Ovary (tissue), 7 donors: ENCODE measurements at regions not wholly inside any gene's neighbourhood (a gene's known extent, or its start where the extent isn't known, plus 50 kb on each side); places are given as distances from the start of the nearest gene placed in this dataset.

Experiments
- DNase-seq, 5 donors: peaks; one replicate each; pipeline ENCODE4 v3.0.0-alpha.2; 2019 to 2020
- H3K27ac ChIP-seq, 2 donors: fragments of 200-600 bp; one replicate each; pipeline versions ENCODE4 v1.5.1 to v1.8.0; 2019 to 2022
- H3K27me3 ChIP-seq: fragments of 200-600 bp; one replicate; pipeline ENCODE4 v1.8.0; 2022
- H3K36me3 ChIP-seq: fragments of 200-600 bp; sonication (generic); one replicate; pipeline ENCODE4 v1.5.1; 2019
- H3K4me1 ChIP-seq: one replicate; pipeline ENCODE4 v1.8.1; 2013; ENCODE audit warnings: mild to moderate bottlenecking, moderate library complexity; ENCODE audit not compliant: insufficient read depth
- H3K4me3 ChIP-seq: fragments of 200-600 bp; sonication (generic); one replicate; pipeline ENCODE4 v1.5.1; 2017
- H3K9me3 ChIP-seq, 2 donors: fragments of 200-600 bp in 1 of 2; sonication (generic) in 1 of 2; one replicate each; pipeline versions ENCODE4 v1.5.1 to v1.8.1; 2013 to 2019; ENCODE audit warnings: mild to moderate bottlenecking in 1 of 2, moderate library complexity in 1 of 2
- CTCF ChIP-seq, 3 donors: fragments of 450-650 bp in 2 of 3; fragments of 200-600 bp in 1 of 3; IDR thresholded peaks; one replicate each; pipeline versions ENCODE4 v1.5.1 to v1.8.0; 2016 to 2022; ENCODE audit warnings: antibody characterized with exemption in 3 of 3, mild to moderate bottlenecking in 1 of 3
- EP300 ChIP-seq: sonication (generic); formaldehyde crosslinking; IDR thresholded peaks from one replicate; pipeline ENCODE4 v1.6.1; 2017; ENCODE audit warnings: antibody characterized with exemption
- POLR2A ChIP-seq: fragments of 450-650 bp; IDR thresholded peaks from one replicate; pipeline ENCODE4 v1.6.1; 2017; ENCODE audit warnings: antibody characterized with exemption, mild to moderate bottlenecking, moderate library complexity
- WGBS, 3 donors: extraction: QIAGEN DNeasy Blood & Tissue Kit in 1 of 3; methylation state at CpG; one replicate each; pipeline versions ENCODE4 v1.1.5 to v1.1.7; 2013 to 2017; 5-methylcytosine and 5-hydroxymethylcytosine counted together
- intact Hi-C, 4 donors: fragments of 100-400 bp; cut with DNase I; formaldehyde crosslinking; loops; one replicate each; pipeline versions ENCODE4 v1.11.0 to v1.15.1; 2022 to 2023
- donor health status: DM: no; HTN: no; CAD: no; lungs with moderate emphysema.
- donor health status: DM: no; HTN: no; CAD: no.
- donor health status: Bipolar disorder and iron deficiency.
- donor health status: DM: no; HTN: no; CAD: no.
- donor health status: DM: yes; HTN: yes; CAD: no.

- Histone ChIP-seq H3K4me1 (no peaks in the 10 kb centered on the region), H3K9me3 (peaks cover 0 to 3% of the 10 kb centered on the region in 2 donors), H3K27me3 (no peaks in the 10 kb centered on the region), H3K36me3 (no peaks in the 10 kb centered on the region), H3K4me3 (no peak overlapping the region), H3K27ac (no peak overlapping the region)
- WGBS, 3 donors = 89 to 95% (median 95%) methylated on average over 21 of the region's 21 CpGs
- TF ChIP-seq EP300 = no peak
- DNase-seq = no peak
- intact Hi-C loops = no loop called here
Measured at GRCh38 chr12:24584032-24584675, 364.7 kb downstream of the BCAT1 start.

- Histone ChIP-seq H3K9me3 (peaks cover 0 to 3% of the 10 kb centered on the region in 2 donors), H3K36me3 (no peaks in the 10 kb centered on the region), H3K4me1 (no peaks in the 10 kb centered on the region), H3K27ac (no peak overlapping the region), H3K4me3 (no peak overlapping the region), H3K27me3 (no peaks in the 10 kb centered on the region)
- intact Hi-C loops = no loop called here
- no peak for TF ChIP-seq POLR2A
- TF ChIP-seq EP300 = no peak
- TF ChIP-seq CTCF (IDR thresholded peaks at IDR 0.05) = no peak
- WGBS, 3 donors = 97 to 99% (median 97%) methylated on average over 18 of the region's 18 CpGs
- no peak for DNase-seq
Measured at GRCh38 chr12:24582954-24583601, 365.8 kb downstream of the BCAT1 start.

- no peak overlapping the region for H3K4me3 ChIP-seq
- intact Hi-C loops = no loop called here
- H3K27me3 ChIP-seq = no peaks in the 10 kb centered on the region
- H3K36me3 ChIP-seq = no peaks in the 10 kb centered on the region
- WGBS, 3 donors = 83 to 93% (median 88%) methylated on average over 4 of the region's 4 CpGs
- TF ChIP-seq CTCF (IDR thresholded peaks at IDR 0.05) (no peak), POLR2A (no peak), EP300 (no peak)
- H3K4me1 ChIP-seq = no peaks in the 10 kb centered on the region
- H3K27ac ChIP-seq = no peak overlapping the region
- H3K9me3 ChIP-seq = peaks cover 0 to under 1% of the 10 kb centered on the region in 2 donors
- DNase-seq = no peak
Measured at GRCh38 chr12:24574538-24574937, 374.4 kb downstream of the BCAT1 start.

GRCh38 chr12:24573621-24574020 lies 375.3 kb downstream of the BCAT1 start:
- no peak for DNase-seq
- Histone ChIP-seq H3K4me3 (no peak overlapping the region), H3K27me3 (no peaks in the 10 kb centered on the region), H3K9me3 (no peaks in the 10 kb centered on the region), H3K4me1 (no peaks in the 10 kb centered on the region), H3K36me3 (no peaks in the 10 kb centered on the region), H3K27ac (no peak overlapping the region)
- TF ChIP-seq CTCF (IDR thresholded peaks at IDR 0.05) (no peak), POLR2A (no peak), EP300 (no peak)
- intact Hi-C loops = no loop called here

GRCh38 chr12:24565300-24565699 lies 383.6 kb downstream of the BCAT1 start:
- 89 to 92% (median 91%) methylated on average over 5 of the region's 5 CpGs for WGBS, 3 donors
- Histone ChIP-seq H3K27ac (no peak overlapping the region), H3K9me3 (no peaks in the 10 kb centered on the region), H3K27me3 (no peaks in the 10 kb centered on the region), H3K36me3 (no peaks in the 10 kb centered on the region), H3K4me1 (peaks cover 2% of the 10 kb centered on the region), H3K4me3 (no peak overlapping the region)
- peak in 1 of 5 donors; percentile 24 for DNase-seq
- TF ChIP-seq EP300 = no peak
- intact Hi-C loops = no loop called here
